A673 (cell line): ENCODE measurements at regions not wholly inside any gene's neighbourhood (a gene's known extent, or its start where the extent isn't known, plus 50 kb on each side); places are given as distances from the start of the nearest gene placed in this dataset.

Experiments used
- CTCF ChIP-seq: fragments of 300-800, 200-600 bp; sonication (generic); conservative IDR thresholded peaks from 2 replicates; pipeline ENCODE4 v1.5.1; 2017; ENCODE audit warnings: low read depth, mild to moderate bottlenecking, antibody characterized with exemption, low read length, moderate library complexity, mixed read lengths
- EZH2 ChIP-seq: fragments of 200-600 bp; sonication (generic); IDR thresholded peaks from 2 replicates; pipeline ENCODE4 v1.6.1; 2017; ENCODE audit warnings: borderline replicate concordance, low read depth, mild to moderate bottlenecking, mixed read lengths, antibody characterized with exemption, low read length; ENCODE audit not compliant: poor library complexity, severe bottlenecking

GRCh38 chr15:26069231-26069641 is 206.1 kb upstream of the ATP10A start:
- TF ChIP-seq EZH2 (no peak), CTCF (no peak)
